AG04450 (cell line): ENCODE measurements at regions not wholly inside any gene's neighbourhood (a gene's known extent, or its start where the extent isn't known, plus 50 kb on each side); places are given as distances from the start of the nearest gene placed in this dataset.

ENCODE experiments used
- CTCF ChIA-PET: fragments of 300-600, 350-600 bp; formaldehyde crosslinking; extraction: SDS; loops from one replicate; lab custom pipeline; 2022; ENCODE audit warnings: antibody characterized with exemption, inconsistent platforms; lab: Charles Lee
- POLR2A ChIA-PET: fragments of 350-600 bp; formaldehyde crosslinking; extraction: SDS; loops from one replicate; lab custom pipeline; 2021; ENCODE audit warnings: antibody characterized with exemption, inconsistent platforms; lab: Yijun Ruan, JAX
- DNase-seq: peaks from one replicate; pipeline ENCODE4 v3.0.0-alpha.2; 2011; ENCODE audit warnings: low read depth, low spot score
- H3K27ac ChIP-seq: one replicate; pipeline ENCODE4 v1.5.1; 2012; ENCODE audit warnings: low read depth, low read length, control low read depth
- H3K27me3 ChIP-seq: one replicate; pipeline ENCODE4 v1.6.0; 2012; ENCODE audit warnings: low read length; ENCODE audit not compliant: control insufficient read depth, insufficient read depth
- H3K4me3 ChIP-seq: 2 replicates; pipeline ENCODE4 v1.5.1; 2011; ENCODE audit warnings: mild to moderate bottlenecking, low read depth, low read length, control low read depth
- H3K9me3 ChIP-seq: 2 replicates; pipeline ENCODE4 v1.5.1; 2012; ENCODE audit warnings: low read length; ENCODE audit not compliant: control insufficient read depth, insufficient read depth
- TF ChIP-seq, protein P1 (sequence below): IDR thresholded peaks from 2 replicates; pipeline ENCODE4 v1.5.1; 2011; ENCODE audit warnings: low read depth, low read length, control low read depth, inconsistent platforms

DNA sequence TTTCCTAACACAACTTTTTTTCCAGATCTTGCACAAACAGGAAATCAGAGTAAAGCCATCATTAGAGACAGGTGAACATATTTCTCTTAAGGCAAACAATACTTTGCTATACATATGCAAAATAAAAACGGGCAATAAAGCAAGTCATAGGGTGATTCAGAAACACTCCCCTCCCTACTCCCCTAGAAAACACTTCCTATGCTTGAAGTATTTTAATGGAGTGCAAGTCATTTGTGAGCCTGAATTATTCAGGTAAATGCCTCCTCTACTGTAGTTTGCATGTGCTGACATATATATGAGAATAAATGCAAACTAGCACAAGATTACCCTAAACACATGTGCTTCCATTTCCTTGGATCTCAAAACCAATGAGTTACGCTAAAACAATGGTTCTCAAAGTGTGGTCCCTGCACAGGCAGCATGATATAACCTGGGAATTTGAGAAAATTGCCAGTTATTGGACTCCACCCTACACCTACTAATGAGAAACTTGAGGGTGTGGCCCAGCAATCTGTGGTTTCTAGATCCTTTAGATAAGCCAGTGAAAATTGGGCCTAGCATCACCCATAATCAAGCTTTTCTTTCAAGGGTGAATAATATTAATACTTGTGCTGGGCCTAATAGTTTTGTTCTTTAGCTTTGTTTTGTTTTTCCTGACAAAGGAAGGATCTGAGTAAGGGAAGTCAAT lies 159.7 kb upstream of the BMP4 start:
- TF ChIP-seq, protein P1, sequence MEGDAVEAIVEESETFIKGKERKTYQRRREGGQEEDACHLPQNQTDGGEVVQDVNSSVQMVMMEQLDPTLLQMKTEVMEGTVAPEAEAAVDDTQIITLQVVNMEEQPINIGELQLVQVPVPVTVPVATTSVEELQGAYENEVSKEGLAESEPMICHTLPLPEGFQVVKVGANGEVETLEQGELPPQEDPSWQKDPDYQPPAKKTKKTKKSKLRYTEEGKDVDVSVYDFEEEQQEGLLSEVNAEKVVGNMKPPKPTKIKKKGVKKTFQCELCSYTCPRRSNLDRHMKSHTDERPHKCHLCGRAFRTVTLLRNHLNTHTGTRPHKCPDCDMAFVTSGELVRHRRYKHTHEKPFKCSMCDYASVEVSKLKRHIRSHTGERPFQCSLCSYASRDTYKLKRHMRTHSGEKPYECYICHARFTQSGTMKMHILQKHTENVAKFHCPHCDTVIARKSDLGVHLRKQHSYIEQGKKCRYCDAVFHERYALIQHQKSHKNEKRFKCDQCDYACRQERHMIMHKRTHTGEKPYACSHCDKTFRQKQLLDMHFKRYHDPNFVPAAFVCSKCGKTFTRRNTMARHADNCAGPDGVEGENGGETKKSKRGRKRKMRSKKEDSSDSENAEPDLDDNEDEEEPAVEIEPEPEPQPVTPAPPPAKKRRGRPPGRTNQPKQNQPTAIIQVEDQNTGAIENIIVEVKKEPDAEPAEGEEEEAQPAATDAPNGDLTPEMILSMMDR = no peak
- no peak for DNase-seq
- POLR2A ChIA-PET = no interaction called here
- CTCF ChIA-PET = interaction anchor here (1.2 kb wide), 1 partner anchor 61 kb away, joined by 3 read pairs; no protein-coding TSS in a partner anchor
- no peaks in the 10 kb centered on the region for H3K9me3 ChIP-seq
- no peak overlapping the region for H3K27ac ChIP-seq
- H3K4me3 ChIP-seq = no peak overlapping the region
- H3K27me3 ChIP-seq = no peaks in the 10 kb centered on the region

DNA sequence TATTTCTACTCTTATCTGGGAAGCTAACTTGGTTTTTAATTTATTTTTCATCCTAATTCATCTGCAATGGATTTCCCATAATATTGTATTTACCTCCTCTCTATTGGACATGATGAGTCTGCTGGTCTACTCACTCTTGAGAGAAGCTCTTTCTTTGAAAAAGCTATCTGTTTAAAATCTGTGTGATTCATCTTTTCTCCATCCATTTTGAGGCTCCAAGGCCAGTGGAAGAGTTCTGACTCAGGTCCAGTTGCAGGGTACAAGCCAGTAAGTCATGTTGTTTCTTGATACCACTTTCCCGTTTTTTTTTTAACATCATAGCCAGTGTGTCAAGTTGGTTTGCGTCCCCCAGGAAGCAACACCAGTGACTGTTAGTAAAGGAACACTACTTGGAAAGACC lies 160.3 kb upstream of the BMP4 start:
- H3K27ac ChIP-seq = no peak overlapping the region

GRCh38 chr14:54117396-54117795 lies 160.8 kb upstream of the BMP4 start:
- CTCF ChIA-PET = interaction anchor here (0.6 to 1.2 kb wide), 2 partner anchors 60 to 815 kb away, joined by 3 to 5 read pairs; no protein-coding TSS in a partner anchor
- POLR2A ChIA-PET = no interaction called here
- H3K9me3 ChIP-seq = no peaks in the 10 kb centered on the region
- DNase-seq = no peak
- no peak overlapping the region for H3K4me3 ChIP-seq
- no peak overlapping the region for H3K27ac ChIP-seq
- TF ChIP-seq, protein P1 = no peak
- H3K27me3 ChIP-seq = no peaks in the 10 kb centered on the region

More for the DNA sequence above, 160.3 kb upstream of the BMP4 start:
- TF ChIP-seq, protein P1 = no peak
- Histone ChIP-seq H3K4me3 (no peak overlapping the region), H3K27me3 (no peaks in the 10 kb centered on the region), H3K9me3 (no peaks in the 10 kb centered on the region)
- no peak for DNase-seq
- ChIA-PET POLR2A (no interaction called here), CTCF (interaction anchor here (1.2 kb wide), 1 partner anchor 60 kb away, joined by 3 read pairs; no protein-coding TSS in a partner anchor)

DNA sequence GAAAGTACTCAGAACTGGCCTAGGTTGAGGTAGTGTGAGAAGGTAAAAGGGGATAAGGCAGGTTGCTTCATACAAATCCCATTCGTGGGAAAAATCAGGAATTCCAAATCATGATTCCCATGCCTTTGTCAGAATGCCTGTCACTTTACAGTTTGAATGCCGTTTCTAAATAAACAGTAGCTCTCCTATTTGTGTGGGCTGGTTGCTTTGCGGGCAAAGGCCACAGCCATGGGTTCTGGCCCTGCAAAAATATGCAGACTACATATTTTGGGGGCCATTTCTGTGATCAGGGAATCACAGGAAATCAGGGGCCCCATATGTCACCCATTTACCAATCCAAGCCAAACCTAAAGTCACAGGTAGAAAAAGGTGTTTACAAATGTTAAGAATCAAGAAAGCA lies 161.3 kb upstream of the BMP4 start:
- H3K9me3 ChIP-seq = no peaks in the 10 kb centered on the region
- no peak for DNase-seq
- no peak overlapping the region for H3K27ac ChIP-seq
- no peaks in the 10 kb centered on the region for H3K27me3 ChIP-seq
- CTCF ChIA-PET = interaction anchor here (0.6 kb wide), 1 partner anchor 814 kb away, joined by 5 read pairs; no protein-coding TSS in a partner anchor
- TF ChIP-seq, protein P1 = no peak
- H3K4me3 ChIP-seq = no peak overlapping the region
- POLR2A ChIA-PET = no interaction called here

DNA sequence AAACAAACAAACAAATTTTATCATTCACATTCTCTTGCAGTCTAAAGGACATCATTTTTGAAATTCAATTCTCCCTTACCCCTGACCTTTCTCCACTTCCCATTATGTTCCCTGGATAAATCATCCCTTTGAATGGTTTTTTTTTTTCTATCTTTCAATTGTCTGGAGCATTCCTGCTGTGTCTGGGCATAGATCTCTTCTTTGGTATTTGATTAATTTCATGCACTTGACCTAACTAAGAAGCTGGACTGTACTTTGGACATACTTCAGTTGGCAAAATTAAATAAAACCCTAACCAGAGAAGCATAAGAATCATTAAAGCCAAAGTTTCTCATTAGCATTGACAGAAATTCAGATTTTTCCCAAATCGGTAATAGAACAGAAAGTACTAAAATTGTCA lies 163.6 kb upstream of the BMP4 start:
- H3K9me3 ChIP-seq = no peaks in the 10 kb centered on the region
- TF ChIP-seq, protein P1 = no peak
- ChIA-PET CTCF (interaction anchor here (0.7 kb wide), 1 partner anchor 582 kb away, joined by 3 read pairs; no protein-coding TSS in a partner anchor), POLR2A (no interaction called here)
- no peak for DNase-seq
- H3K27me3 ChIP-seq = no peaks in the 10 kb centered on the region
- no peak overlapping the region for H3K4me3 ChIP-seq
- H3K27ac ChIP-seq = no peak overlapping the region
